Bronchial epithelial cell (primary cell): ENCODE measurements at regions not wholly inside any gene's neighbourhood (a gene's known extent, or its start where the extent isn't known, plus 50 kb on each side); places are given as distances from the start of the nearest gene placed in this dataset.

Experiments used
- DNase-seq: peaks from one replicate; pipeline ENCODE4 v3.0.0-alpha.2; 2010; ENCODE audit warnings: low read depth
- FAIRE-seq: peaks from 2 replicates; lab custom pipeline; 2011; peaks lifted over from hg19 to GRCh38; lab: Jason Lieb, UNC
- H3K27me3 ChIP-seq: 2 replicates; pipeline ENCODE4 v1.5.1; 2011; ENCODE audit warnings: low read length; ENCODE audit not compliant: control insufficient read depth, insufficient read depth
- H3K36me3 ChIP-seq: 2 replicates; pipeline ENCODE4 v1.5.1; 2011; ENCODE audit warnings: low read length; ENCODE audit not compliant: control insufficient read depth, insufficient read depth
- H3K4me3 ChIP-seq: 2 replicates; pipeline ENCODE4 v1.5.1; 2011; ENCODE audit warnings: mild to moderate bottlenecking, low read depth, low read length, control low read depth
- TF ChIP-seq, protein P1 (sequence below): IDR thresholded peaks from 2 replicates; pipeline ENCODE4 v1.5.1; 2011; ENCODE audit warnings: mild to moderate bottlenecking, moderate library complexity, low read length, control low read depth, inconsistent platforms; ENCODE audit not compliant: insufficient read depth, severe bottlenecking

DNA sequence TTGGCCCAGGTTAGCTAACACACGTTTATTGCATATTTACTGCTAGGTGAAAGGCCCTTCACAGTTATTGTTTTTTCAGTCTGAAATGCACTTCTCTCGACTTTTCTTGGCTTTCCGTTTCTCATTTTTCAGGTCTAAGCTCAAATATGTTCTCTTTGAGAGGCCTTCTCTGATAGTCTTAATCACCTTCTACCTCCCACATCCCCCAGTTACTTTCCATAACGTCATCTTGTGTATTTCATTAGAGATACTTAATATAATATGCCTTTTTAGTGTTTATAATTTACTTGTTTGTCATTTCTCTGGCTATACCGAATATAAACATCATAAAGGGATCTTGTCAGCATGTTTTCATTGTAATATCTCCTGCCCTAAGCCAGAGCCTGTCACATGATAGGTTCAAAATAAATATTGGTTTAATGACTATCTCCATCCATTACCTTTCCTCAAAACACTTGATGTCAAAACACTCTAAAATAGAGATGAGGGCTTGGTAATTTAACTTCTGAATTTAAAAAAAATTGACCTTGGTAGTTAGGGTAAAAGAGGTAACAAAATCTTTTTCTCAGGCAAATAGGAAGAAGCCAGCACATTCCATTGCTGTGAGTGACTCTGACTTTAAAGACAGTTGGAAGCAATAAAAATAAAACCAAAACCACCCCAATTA lies 168.6 kb upstream of the RFC3 start:
- peak; percentile 26 for DNase-seq
- no peaks in the 10 kb centered on the region for H3K36me3 ChIP-seq

DNA sequence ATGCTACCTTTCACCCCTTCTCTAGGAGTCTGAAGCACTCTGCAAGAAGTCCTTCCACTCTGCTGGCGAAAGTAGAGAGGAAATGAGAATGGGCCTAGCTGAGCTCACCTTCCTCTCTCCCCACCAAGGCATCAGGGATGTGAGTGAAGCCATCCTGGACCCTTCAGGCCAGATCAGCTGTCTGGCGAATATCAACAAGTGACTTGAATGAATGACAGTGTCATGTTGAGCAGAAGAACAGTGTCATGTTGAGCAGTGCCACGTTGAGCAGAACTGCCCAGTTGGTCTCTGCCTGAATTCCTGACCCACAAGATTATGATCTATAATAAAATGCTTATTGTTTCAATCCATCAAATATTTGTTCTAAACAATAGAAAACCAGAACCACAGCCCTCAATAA lies 166.2 kb upstream of the RFC3 start:
- no peak for FAIRE-seq
- TF ChIP-seq, protein P1, sequence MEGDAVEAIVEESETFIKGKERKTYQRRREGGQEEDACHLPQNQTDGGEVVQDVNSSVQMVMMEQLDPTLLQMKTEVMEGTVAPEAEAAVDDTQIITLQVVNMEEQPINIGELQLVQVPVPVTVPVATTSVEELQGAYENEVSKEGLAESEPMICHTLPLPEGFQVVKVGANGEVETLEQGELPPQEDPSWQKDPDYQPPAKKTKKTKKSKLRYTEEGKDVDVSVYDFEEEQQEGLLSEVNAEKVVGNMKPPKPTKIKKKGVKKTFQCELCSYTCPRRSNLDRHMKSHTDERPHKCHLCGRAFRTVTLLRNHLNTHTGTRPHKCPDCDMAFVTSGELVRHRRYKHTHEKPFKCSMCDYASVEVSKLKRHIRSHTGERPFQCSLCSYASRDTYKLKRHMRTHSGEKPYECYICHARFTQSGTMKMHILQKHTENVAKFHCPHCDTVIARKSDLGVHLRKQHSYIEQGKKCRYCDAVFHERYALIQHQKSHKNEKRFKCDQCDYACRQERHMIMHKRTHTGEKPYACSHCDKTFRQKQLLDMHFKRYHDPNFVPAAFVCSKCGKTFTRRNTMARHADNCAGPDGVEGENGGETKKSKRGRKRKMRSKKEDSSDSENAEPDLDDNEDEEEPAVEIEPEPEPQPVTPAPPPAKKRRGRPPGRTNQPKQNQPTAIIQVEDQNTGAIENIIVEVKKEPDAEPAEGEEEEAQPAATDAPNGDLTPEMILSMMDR: no peak
- no peak for DNase-seq
- no peaks in the 10 kb centered on the region for H3K27me3 ChIP-seq
- no peak overlapping the region for H3K4me3 ChIP-seq
- H3K36me3 ChIP-seq: no peaks in the 10 kb centered on the region

More for the DNA sequence above, 168.6 kb upstream of the RFC3 start:
- TF ChIP-seq, protein P1: no peak
- no peaks in the 10 kb centered on the region for H3K27me3 ChIP-seq
- H3K4me3 ChIP-seq: no peak overlapping the region
- no peak for FAIRE-seq

DNA sequence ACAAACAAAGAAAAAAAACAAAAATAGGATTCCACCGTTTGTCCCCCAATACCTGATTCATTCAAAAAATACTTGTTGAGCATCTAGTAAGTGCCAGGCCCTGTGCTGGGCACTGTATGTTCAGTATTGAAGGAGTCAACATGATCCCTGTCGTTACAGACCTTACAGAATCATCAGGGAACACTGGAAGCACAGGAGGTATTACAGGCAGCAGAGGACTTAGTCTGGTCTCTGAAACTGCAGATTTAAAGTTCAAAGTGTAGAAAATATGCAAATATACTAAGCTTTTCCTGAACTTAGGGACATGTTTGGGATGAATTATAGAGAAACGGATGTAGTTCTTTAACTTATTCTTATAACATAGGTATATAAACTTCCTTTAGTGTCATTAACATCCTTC lies 160.7 kb upstream of the RFC3 start:
- TF ChIP-seq, protein P1: no peak
- DNase-seq: no peak
- Histone ChIP-seq H3K4me3 (no peak overlapping the region), H3K27me3 (no peaks in the 10 kb centered on the region), H3K36me3 (no peaks in the 10 kb centered on the region)
- FAIRE-seq: no peak

DNA sequence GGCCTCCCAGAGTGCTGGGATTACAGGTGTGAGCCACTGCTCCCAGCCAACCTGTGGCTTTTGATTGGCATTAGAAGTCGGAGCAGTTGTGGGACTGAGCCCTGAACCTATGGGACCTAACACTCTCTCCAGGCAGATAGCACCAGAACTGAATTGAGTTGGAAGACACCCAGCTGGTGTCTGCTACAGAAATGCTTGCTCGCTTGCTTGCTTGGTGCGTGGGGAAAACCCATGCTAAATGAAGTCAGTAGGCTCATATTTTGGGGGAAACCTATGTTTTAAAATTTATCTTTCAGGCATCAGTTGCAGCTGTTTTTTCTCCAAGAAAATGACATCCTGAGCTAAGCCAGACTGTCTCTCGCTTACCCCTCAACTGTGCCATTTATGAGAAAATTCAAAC lies 158.5 kb upstream of the RFC3 start:
- TF ChIP-seq, protein P1: no peak
- DNase-seq (no peak), FAIRE-seq (no peak)
- Histone ChIP-seq H3K4me3 (no peak overlapping the region), H3K36me3 (no peaks in the 10 kb centered on the region), H3K27me3 (no peaks in the 10 kb centered on the region)

DNA sequence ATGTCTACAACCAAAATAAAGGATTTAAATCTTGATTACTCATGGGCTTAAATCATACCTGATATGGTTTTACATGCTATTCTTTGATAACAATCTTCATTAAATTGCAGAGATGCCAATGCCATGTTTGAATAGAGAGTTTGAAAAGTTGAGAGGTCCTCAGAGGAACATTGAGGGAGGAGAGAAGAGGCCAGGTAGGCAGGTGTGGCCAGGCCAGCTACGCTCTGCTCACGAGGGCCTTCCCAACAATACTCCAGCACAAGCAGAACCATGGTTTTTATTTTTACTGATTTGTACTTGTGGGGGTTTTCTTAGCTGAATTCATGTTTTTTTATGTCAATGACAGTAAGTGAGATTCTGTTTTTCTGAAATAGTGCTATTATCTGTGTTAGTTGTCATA lies 158.1 kb upstream of the RFC3 start:
- Histone ChIP-seq H3K27me3 (no peaks in the 10 kb centered on the region), H3K4me3 (no peak overlapping the region), H3K36me3 (no peaks in the 10 kb centered on the region)
- TF ChIP-seq, protein P1: no peak
- DNase-seq (no peak), FAIRE-seq (no peak)

DNA sequence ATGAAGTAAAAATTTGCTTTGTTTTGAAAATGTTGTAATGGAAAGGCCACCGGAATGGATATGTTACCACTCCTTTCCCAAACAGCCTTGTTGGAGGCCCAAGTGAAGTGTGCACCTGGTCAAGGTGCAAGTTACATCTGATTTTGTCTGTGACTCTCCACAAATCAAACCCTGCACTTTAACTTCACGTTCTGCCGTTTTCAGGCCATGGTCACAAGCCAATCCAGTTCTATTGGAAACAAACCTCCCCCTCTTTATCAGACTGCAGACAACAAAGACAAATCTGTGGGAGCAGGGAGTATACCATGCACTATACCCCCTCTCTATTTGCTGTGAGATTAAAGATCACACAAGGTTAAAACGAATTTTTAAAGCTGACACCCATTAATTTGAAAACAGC lies 155.6 kb upstream of the RFC3 start:
- no peaks in the 10 kb centered on the region for H3K36me3 ChIP-seq
- FAIRE-seq: peak; percentile 13
- no peaks in the 10 kb centered on the region for H3K27me3 ChIP-seq
- H3K4me3 ChIP-seq: no peak overlapping the region
- TF ChIP-seq, protein P1: no peak
- no peak for DNase-seq
